CD4-positive, alpha-beta T cell treated with Interleukin-4 for 1 hour (primary cell): ENCODE measurements at regions not wholly inside any gene's neighbourhood (a gene's known extent, or its start where the extent isn't known, plus 50 kb on each side); places are given as distances from the start of the nearest gene placed in this dataset.

ENCODE experiments used
- DNase-seq, 2 donors: peaks; one replicate each; pipeline ENCODE4 v3.0.0-alpha.2; 2020 to 2022

DNA sequence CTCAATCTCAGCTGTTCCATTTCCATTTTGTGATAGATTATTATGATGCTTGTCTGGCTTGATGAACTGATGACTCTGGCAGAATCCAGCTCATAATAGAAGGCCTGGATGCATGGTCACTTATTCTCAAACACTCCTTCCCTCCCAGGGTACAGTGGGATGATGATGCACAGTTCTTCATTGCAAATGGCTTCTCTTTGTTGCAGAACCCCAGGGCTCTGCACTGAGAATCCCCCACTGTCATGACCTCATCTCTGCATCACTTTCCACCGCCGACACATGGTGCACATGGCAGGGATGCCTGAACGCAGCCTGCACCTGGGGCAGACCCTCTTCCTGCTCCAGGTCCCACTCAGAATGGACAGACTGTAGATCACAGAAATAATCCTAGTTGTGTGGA, 515.6 kb upstream of the NR2F2 start:
- no peak for DNase-seq

DNA sequence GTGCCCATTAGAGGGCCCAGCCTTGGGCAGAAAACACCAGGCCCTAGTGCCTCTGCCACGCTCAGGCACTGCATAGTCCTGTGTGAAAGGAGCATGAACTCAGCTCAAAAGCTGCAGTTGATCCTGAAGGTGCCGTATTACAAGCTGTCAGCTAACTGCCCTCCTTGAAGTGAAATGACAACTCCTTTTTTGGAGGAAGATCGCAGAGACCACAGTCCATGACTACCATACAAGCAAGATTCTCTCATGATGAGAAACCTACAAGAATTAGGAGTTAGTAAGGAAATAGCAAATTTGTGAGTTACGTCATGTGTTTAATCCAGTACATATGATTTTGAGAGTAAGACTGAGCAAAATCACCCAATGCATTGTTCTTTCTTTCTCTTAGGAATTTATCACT, 513.9 kb upstream of the NR2F2 start:
- no peak for DNase-seq

DNA sequence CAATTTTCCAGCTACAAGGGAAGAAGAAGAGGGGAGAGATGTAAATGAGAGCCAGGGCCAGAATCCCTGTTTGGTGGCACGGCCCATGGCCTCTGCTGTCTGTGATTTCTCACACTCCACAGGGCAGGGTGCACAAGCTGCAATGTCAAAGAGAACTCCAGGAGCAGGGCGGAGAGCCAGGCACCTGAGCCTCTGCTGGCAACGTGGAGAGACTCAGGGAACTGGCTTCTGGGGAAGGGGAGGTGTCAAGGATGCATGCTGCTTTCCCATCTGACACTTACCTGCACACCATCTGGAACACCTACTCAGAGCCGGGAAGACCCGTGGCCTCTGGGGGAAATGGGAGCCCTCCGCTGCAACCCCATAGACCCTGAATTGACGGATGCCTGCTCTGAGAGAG, 507.5 kb upstream of the NR2F2 start:
- no peak for DNase-seq

DNA sequence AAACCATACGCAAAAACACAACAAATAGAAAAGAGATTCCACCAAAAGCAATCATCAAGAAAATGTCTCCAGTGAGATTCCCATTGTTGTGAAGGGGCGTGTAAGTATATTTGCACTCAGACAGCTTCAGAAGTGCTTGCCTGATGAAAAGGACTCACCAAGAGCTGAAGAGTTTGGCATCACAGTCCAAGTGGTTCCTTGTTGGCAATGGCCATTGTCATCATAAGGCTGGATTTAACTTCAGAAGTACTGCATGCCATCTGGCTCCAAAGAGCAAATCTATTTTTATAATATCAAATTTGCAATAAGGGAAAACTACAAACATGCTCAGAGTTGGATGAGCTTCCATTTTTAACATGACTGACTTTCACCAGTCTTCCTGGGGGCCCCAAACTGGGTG, 505.3 kb upstream of the NR2F2 start:
- no peak for DNase-seq

DNA sequence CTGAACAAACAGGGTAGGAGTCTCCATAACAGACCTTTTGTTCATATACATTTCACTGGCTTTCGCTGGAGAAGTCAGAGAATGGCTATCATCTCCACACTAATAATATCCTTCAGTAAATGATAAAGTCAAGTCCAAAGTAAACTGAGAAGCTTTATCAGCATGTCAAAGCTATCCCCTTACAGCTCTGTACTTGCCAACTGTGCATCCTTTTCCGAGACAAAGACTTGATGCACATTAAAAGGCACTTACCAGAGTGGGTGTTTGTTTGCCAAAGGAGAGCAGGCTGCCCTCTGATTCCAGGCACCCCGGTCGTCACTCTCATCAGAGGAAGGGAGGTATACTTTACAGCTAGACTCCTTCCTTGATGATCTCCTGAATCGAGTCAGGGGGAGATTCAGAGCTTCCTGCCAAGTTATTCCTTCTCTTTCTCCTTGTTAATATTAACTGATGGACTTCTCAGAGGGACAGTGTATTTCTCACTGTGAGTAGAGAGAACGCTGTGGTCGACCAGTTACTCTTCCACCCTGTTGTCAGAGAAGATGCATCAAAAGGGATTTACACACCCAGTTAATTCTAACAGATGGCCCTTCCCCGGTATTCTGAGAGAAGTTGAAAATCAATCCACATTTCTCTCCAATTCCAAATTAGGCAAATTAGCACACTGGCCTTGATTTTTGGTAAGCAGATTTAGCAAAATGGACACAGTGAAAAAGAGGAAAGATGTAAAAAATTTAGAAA, 504.7 kb upstream of the NR2F2 start:
- DNase-seq, result no peak

DNA sequence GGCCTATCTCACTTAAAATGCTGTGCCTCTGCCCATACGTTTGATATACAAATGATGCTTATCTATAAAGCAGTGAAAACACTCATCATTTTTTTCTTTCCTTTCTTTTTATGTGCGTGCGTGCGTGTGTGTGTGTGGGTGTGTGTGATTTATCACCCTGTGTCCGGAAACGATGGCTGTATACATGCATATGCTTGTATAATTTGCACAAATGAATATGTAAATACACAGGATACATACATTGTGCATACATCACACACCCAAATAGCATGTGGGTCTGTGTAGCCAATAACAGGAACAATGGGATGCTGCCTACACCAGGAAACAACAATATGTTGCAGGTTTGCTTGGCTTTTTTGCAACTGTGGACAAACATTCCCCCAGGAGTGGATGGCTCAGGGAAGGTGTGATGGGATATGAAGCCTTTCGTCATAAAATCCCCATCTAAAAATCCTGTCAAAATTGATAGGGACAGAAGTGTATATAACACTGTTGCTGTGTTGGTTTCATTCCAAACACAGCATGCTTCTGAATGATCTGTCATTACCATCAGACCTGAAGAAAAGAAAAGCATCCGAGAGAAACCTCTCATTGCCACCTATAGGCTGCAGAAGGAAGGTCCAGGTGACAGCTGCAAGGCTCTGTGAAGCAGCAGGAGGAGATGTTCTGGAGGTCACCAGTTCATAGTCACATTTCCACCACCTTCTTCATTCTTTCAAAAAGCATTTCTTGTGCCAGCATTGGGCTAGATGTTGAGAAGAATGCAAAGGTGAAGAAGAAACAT, 503.9 kb upstream of the NR2F2 start:
- peak in 1 of 2 donors; percentile 17 for DNase-seq

DNA sequence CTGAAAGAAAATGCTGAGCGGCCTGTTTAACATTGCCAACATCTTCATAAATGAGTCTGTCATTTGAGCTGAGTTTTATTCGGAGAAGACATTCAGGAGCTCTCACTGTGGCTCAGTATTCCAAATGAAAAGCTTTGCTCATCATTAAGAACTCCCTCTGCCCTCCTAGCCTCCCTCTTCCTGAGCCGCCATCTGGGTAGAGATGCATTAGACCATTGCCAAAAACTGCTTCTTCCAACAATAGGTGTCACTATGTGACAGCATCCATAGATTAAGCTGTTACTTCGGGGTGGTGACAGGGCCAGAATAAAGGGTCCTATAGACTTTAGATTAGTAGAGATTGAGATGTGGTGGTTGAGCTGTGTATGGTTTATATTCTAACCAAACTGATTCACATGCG, 501.4 kb upstream of the NR2F2 start:
- DNase-seq, result no peak

DNA sequence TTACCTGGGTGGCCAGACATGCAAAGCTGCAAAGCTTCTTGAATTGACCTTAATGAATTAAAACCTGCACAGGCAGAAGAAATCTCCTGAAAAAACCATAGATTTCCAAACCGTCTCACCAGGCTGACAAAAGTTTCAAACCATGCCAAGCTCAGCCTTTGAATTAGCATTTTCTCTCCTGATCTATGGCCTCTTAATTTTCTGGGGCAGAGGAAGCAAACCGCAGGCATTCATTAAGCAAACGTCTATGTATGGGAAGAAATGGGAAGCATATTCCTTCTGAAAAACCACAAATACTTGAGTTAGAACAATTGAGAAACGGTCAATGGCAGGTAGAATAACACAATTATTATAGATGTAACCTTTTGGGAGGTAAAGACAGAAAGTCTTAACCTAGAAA, 500.2 kb upstream of the NR2F2 start:
- DNase-seq, result no peak

DNA sequence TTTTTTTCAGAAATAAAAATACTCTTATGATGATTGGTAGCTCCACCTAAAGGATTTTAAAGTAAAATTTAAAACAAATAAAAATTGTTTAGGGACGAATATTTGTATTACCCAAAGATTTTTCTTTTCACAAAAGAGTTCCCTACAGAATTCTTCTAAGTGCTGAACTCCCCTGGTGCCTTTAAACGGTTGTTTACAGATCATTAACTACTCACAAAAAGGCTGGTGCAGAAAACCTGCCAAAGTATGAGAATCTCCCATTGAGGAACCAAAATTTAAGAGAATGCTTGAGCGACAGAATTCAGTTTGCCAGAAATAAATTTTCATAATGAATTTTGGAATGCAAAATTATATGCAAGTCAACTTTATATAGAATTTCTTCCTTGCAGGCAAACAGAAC, 497.8 kb upstream of the NR2F2 start:
- DNase-seq, result no peak

DNA sequence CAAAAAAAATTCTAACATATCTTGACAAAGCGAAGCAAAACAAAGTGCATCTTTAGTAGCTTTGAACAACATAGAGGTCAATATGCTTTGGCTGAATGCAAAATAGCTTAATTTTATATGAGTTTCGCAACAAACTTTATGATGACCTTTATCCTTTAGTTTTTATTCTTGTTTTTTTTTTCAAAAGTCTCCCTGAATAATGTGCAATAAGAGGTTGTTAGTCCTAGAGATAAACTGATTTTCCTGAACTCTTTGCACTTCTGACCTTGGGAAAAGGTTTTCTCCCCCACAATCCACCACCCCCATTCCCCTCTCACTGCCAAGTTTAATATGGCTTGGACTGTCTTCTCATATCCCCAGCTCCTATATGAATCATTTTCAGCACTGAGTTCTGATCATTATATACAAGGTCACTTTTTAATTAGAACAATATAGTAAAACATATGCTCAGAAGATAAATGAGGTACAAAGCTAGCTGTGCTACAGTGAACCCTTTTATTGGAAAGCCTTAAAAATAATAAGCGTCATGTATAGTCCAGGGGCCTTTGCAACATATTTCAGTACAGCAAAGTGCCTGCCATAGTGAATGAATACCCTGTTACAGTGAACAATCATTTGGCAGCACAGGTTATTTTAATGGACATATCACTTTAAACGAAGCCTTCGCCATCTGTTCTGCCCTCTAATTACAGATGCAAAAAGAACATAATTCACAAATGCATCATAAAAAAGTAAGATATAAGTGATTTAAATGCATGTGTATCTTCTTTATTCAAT, 496.3 kb upstream of the NR2F2 start:
- no peak for DNase-seq

DNA sequence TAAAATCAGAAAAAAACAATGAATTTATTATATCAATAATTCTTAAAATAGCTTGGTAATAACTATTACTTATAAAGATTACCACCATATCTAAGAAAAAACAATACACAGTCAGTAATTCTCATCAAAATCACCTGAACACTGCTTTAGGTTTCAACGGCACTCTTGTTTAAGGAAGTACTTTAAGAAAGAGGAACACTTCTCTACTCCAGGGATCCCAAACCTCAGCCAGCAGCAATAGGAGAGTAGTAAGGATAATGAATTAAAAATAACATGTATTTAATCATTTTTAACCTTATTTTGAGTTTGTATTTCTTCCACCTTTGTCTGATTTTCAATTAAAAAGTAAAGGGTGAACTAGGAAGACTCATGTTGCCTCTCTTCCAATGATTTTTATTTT, 494.0 kb upstream of the NR2F2 start:
- no peak for DNase-seq

DNA sequence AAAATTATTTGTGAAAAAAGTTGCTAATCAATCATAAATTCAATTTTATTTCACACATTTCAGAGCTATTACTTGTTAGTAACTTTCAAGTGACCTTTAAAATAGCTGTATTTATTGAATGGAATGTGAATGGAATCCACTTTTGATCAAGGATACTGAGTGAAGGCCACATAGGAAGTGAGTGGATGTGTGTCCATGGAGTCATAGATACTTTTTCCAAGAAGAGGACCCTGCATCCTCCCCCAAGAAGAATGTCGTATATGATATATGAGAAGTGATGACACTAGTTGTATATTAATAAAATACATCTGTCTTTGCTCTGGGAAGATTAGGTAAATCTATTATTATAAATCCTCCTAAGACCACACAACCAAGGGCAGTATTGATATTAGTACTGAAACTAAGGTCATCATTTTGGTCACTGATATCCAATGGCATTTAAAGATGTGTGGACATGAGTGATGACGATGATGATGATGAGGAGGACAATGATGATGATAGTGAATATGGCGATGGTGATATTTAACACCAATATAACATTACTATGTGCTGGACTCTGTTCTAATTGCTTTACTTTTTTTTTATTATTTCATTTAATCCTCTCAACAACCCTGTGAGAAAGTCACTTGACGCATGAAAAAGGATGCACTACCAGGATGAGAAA, 493.0 kb upstream of the NR2F2 start:
- DNase-seq, result no peak

DNA sequence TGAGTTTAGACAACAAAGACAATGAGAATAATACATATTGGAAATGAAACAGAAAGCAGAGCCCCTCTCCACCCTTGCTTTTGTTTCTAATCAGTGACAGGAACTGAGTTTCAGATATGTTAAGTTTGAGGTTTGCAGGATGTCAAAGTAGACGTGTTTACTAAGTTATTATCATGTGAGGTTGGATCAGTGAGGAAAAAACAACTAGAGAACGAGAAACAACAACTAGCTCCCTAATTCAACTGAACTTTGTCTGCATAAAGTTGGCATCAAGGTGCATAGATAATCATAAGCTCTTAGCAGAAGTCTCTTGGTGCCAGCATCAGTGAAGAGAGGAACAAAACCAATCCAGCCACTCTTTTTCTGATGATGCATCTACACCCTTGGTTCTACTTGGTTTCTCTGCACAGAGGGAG, 491.1 kb upstream of the NR2F2 start:
- DNase-seq, result peak in 1 of 2 donors; percentile 40

DNA sequence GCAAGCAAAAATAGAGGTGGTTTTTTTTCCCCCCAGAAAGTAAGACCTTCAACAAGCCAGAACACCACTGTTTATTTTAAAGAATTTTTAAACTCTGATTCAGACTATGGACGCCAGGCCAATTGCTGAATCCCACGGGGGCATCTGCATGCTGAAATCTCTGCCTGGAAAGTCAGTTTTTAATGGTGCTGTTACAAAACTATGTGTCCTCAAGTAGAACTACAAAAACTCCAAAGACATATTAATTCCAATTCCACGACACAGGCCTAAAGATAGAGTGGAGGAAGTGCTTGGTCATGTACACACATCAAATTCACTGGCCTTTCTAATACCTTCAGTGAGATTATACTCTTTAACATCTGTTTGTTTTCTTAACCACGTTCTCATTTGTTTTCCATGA, 490.5 kb upstream of the NR2F2 start:
- no peak for DNase-seq

DNA sequence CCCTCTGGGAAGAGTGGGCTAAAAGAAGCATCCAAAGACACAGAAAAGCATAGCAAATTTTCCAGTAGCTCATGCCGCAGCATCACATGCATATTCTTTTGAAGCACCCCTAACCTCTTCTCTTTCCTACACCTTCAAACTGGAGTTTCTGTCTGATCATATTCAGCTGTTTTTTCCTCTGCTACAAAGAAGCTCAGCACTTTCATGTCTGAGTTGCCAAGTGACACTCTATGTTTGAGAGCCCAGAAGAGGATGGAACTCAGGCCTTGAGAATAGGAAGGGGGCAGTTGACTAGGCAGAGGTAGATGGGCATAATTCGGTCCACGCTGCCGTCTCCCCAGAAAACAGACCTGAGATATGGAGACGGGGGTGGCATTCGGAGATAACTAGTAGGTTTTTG, 489.6 kb upstream of the NR2F2 start:
- DNase-seq, result no peak

DNA sequence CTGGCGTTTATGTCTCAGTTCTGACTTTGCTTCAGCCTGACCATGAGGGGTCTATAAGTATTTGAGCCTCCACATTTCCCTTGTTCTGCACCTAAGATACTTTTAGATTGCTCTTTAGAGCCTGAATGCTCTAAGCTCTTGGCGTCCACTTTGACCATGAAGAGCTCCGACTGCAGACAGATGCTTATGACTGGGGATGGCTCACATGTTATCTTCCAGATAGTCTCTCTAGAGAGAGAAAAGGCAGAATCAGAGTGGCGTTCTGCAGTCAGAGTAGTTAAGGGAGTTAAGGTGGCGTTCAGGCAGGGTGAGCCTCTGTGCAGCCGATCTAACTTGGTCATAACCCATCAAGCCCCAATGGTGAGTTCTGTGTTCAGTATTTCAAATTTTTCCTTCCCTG, 487.9 kb upstream of the NR2F2 start:
- DNase-seq, result no peak

DNA sequence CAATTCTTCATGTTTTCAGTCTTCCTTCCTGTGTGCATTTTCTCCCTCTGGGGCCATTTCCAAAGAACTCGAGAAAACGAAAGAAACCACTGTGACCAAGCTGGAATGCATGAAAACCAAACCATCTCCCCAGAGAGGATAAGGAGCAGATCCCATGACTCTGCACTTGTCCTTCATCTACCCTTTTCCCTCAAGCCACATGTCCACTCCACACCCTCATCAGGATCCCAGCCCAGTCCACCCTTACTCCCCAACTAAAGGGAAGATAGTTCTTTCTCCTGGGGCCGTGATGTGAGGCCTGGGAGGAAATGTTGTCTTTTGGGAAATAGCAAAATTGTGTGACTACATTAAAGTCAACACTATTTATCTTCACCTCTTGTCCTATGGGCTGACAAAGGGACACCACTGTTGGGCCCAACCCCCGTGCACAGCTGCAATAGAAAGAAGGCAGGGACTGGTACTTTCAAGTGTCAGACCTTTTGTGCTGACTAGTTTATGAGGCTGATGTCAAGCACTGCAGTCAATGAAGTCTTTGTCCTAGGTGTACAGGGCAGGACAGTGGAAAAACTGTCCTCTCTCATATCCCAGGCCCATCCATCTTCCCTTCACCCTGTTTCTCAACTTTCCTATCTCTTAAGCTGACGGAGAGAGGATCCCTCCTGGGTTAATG, 487.1 kb upstream of the NR2F2 start:
- no peak for DNase-seq

DNA sequence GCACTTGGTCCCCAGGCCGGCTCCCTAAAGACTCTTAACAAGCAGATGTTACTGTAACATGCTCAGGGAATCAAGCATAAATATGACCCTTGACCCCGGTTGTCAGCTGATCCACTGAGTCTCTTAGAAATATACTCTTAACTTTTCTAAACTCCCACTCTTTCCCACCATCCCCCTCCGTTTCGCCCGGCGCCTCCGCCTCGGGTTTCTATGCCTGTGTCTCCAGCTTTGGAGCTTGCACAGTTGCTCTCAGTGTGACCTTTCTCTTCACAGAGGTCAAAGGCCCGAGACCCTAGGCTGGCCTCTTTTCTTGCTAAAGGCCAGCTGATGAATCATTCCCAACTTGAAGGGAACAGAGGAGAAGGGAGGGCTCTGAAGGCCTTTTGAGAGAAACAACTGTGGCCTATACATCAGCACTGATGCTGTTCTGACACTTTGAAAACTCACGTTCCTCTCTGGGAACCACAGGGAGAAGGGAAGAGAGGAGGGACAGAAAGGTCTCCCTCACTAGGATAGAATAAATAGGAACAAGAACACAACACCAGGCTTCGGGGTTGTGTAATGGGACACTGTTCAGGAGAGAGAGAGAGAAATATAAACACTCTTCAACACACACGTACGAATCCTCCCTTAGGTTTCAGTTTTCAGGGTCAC, 484.5 kb upstream of the NR2F2 start:
- DNase-seq, result no peak

DNA sequence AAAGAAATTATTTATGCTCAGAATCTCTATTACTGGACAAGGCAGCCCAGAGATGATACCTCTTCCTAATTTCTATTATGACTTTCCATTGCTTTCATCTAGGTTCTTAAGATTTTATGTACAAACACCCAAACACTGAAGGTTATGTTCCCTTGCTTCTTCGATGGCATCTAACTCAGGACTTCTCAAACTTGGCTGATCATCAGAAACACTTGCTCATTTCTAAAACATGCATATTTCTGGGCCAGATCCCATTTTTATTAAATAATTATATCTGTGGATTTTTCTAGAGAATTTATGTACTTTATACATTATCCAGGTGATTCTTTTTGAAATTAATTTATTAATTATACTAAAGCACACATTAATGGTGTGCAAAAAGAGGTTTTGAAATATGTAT, 482.4 kb upstream of the NR2F2 start:
- no peak for DNase-seq

DNA sequence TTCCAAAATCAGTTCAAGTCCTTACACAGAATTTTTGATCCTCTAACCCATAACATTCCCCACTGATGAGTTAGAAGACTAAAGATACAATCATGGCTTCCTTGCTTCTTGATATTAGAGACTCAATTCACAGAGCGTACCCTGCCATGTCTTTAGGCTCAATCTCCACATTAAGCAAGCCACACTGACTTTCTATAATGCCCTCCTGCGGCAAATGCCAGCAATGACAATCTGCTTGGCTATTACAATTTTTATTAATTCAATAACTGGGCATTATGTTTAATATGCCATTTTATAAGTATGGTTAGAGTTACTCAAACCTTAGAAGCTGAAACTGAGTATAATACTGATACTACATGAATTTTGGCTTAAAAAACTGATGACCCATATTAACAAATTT, 479.7 kb upstream of the NR2F2 start:
- DNase-seq, result no peak

DNA sequence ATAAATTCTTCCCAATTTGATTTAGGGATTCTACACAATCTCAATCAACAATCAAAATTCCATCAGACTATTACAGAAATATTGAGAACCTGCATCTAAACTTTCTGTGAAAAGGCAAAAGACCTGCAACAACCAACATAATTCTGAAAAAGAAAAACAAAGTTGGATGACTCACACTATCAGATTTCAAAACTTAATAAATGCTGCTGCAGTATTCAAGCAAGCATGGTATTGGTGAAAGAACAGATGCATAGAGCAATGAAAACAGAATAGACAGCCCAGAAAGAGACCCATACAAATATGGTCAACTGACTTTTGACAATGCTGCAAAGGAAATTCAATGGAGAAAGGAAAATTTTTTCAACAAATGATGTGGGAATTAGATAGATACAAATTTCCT, 477.1 kb upstream of the NR2F2 start:
- DNase-seq, result no peak

DNA sequence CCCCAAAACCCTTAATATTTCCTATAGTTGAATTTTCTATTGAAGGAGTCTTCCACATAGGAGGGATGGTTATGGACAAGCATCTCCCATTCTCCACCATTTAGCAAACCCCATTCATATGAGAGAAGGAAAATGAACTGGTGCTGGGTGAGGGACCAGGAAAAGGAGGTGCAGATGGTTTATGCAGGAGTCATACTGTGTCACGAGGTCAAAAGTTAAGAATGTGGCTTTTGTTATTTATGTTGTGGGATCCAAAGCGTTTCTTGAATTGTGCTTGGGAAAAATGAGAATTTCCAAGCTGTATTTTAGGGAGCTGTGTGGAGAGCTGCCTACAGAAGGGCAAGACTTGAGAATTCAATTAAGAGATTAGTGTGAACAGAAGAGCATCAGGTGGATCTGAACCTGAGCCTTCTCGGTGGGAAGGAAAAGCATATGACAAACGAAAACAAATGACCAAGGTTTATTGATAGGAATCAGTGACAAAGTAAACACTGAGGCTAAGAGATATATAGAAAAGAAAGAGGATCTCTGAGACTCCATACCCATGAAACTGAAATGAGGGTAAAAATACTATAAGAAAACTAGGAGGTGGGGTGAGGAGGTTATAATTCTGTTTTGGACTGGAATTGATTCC, 473.3 kb upstream of the NR2F2 start:
- DNase-seq, result no peak
